CD4-positive, alpha-beta T cell (primary cell): ENCODE measurements at regions not wholly inside any gene's neighbourhood (a gene's known extent, or its start where the extent isn't known, plus 50 kb on each side); places are given as distances from the start of the nearest gene placed in this dataset.

Experiments used
- ATAC-seq: fragments of 200-7000 bp; cut with Tn5 transposase; one replicate; pipeline ENCODE4 v1.10.0; 2022; ENCODE audit warnings: mild to moderate bottlenecking; ENCODE audit not compliant: poor library complexity
- CTCF ChIA-PET: fragments of 350-600 bp; sonication (Branson Sonifier 250); formaldehyde crosslinking; loops from one replicate; lab custom pipeline; 2021; ENCODE audit warnings: antibody characterized with exemption, inconsistent platforms; lab: Charles Lee
- POLR2A ChIA-PET: fragments of 350-600 bp; sonication (Branson Sonifier 250); formaldehyde crosslinking; loops from one replicate; lab custom pipeline; 2021; ENCODE audit warnings: antibody characterized with exemption, inconsistent platforms; lab: Charles Lee
- DNase-seq, 14 experiments: peaks; one replicate each; pipeline ENCODE4 v3.0.0-alpha.2; 2013 to 2020; ENCODE audit warnings: mixed read lengths in 2 of 14
- H3K27ac ChIP-seq, 2 donors: one replicate each; pipeline versions ENCODE4 v1.5.1 to v1.7.0; 2013; ENCODE audit warnings: low read length in 2 of 2, low read depth in 1 of 2, mild to moderate bottlenecking in 1 of 2
- H3K27me3 ChIP-seq, 2 experiments: 1 replicate in 1 of 2; 2 replicates in 1 of 2; pipeline versions ENCODE4 v1.6.1 to v1.7.0; 2013; ENCODE audit warnings: low read length in 2 of 2, control low read depth in 1 of 2, mild to moderate bottlenecking in 1 of 2, moderate library complexity in 1 of 2; ENCODE audit not compliant: insufficient read depth in 2 of 2, control insufficient read depth in 1 of 2
- H3K36me3 ChIP-seq: one replicate; pipeline ENCODE4 v1.6.1; 2013; ENCODE audit warnings: low read length, control low read depth; ENCODE audit not compliant: insufficient read depth
- H3K4me1 ChIP-seq: one replicate; pipeline ENCODE4 v1.6.1; 2013; ENCODE audit warnings: low read length, control low read depth; ENCODE audit not compliant: insufficient read depth
- H3K4me3 ChIP-seq: one replicate; pipeline ENCODE4 v1.5.1; 2013; ENCODE audit warnings: mild to moderate bottlenecking, low read length, moderate library complexity
- H3K9me3 ChIP-seq, 2 experiments: 1 replicate in 1 of 2; 2 replicates in 1 of 2; pipeline versions ENCODE4 v1.6.1 to v1.7.0; 2013; ENCODE audit warnings: low read length in 2 of 2, mild to moderate bottlenecking in 2 of 2, control low read depth in 1 of 2, moderate library complexity in 1 of 2; ENCODE audit not compliant: control insufficient read depth in 1 of 2, insufficient read depth in 1 of 2
- H3K27ac Mint-ChIP-seq: one replicate; pipeline ENCODE4 v1.8.0; 2020; ENCODE audit warnings: mixed read lengths
- H3K27me3 Mint-ChIP-seq: one replicate; pipeline ENCODE4 v1.8.0; 2021; ENCODE audit warnings: mixed read lengths
- H3K36me3 Mint-ChIP-seq: one replicate; pipeline ENCODE4 v1.8.0; 2021; ENCODE audit warnings: low read depth, mixed read lengths
- H3K4me1 Mint-ChIP-seq: one replicate; pipeline ENCODE4 v1.8.0; 2021; ENCODE audit warnings: low read depth, mixed read lengths
- H3K4me3 Mint-ChIP-seq: one replicate; pipeline ENCODE4 v1.8.0; 2020; ENCODE audit warnings: mild to moderate bottlenecking, mixed read lengths
- H3K9me3 Mint-ChIP-seq: one replicate; pipeline ENCODE4 v1.8.0; 2020; ENCODE audit warnings: mixed read lengths
- intact Hi-C, 2 experiments: fragments of 100-400 bp; cut with DNase I in 1 of 2; cut with micrococcal nuclease in 1 of 2; formaldehyde crosslinking; loops; one replicate each; pipeline versions ENCODE4 v1.15.1 to v1.9.0; 2023 to 2025; cut with DNase I, micrococcal nuclease
- TF ChIP-seq, protein P1 (sequence below): fragments of 200-600 bp; IDR thresholded peaks from one replicate; pipeline ENCODE4 v1.8.0; 2022; ENCODE audit warnings: antibody characterized with exemption, mild to moderate bottlenecking

- Histone ChIP-seq H3K4me3 (no peak overlapping the region), H3K9me3 (no peaks in the 10 kb centered on the region), H3K27ac (no peak overlapping the region), H3K27me3 (no peaks in the 10 kb centered on the region), H3K36me3 (no peaks in the 10 kb centered on the region), H3K4me1 (peaks cover 13% of the 10 kb centered on the region)
- TF ChIP-seq, protein P1, sequence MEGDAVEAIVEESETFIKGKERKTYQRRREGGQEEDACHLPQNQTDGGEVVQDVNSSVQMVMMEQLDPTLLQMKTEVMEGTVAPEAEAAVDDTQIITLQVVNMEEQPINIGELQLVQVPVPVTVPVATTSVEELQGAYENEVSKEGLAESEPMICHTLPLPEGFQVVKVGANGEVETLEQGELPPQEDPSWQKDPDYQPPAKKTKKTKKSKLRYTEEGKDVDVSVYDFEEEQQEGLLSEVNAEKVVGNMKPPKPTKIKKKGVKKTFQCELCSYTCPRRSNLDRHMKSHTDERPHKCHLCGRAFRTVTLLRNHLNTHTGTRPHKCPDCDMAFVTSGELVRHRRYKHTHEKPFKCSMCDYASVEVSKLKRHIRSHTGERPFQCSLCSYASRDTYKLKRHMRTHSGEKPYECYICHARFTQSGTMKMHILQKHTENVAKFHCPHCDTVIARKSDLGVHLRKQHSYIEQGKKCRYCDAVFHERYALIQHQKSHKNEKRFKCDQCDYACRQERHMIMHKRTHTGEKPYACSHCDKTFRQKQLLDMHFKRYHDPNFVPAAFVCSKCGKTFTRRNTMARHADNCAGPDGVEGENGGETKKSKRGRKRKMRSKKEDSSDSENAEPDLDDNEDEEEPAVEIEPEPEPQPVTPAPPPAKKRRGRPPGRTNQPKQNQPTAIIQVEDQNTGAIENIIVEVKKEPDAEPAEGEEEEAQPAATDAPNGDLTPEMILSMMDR, result no peak
- no peaks in the 10 kb centered on the region for H3K36me3 Mint-ChIP-seq
- no peak for ATAC-seq
- DNase-seq, result no peak
- intact Hi-C loops, result loop anchor here in 1 of 2 experiments (5.0 kb wide), 1 partner anchor 158 kb away; no protein-coding TSS in a partner anchor
- no peak overlapping the region for H3K4me3 Mint-ChIP-seq
- CTCF ChIA-PET, result no interaction called here
- no peak overlapping the region for H3K27ac Mint-ChIP-seq
- no peaks in the 10 kb centered on the region for H3K9me3 Mint-ChIP-seq
- POLR2A ChIA-PET, result no interaction called here
- H3K27me3 Mint-ChIP-seq, result no peaks in the 10 kb centered on the region
- H3K4me1 Mint-ChIP-seq, result peaks cover 23% of the 10 kb centered on the region
These were observed 151.6 kb downstream of the ZIC5 start for GRCh38 chr13:99819967-99820366.

DNA sequence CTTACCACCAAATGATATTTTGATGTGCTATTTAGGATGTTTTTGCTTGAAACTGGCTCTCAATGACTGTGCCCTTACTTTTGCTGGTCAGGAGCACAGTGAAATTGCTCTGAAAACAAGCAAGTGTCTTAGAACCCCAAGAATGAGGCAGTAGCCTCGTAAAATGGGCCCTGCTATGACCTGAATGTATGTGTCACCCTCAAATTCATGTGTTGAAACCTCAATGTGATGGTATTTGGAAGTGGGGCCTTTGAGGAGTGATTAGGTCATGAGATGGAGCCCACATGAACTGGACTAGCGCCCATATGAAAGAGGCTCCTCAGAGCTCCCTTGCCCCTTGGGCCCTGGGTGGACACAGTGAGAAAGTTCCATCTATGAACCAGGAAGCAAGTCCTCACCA lies 155.2 kb downstream of the ZIC5 start:
- ChIA-PET CTCF (no interaction called here), POLR2A (no interaction called here)
- no peaks in the 10 kb centered on the region for H3K9me3 ChIP-seq
- H3K9me3 Mint-ChIP-seq, result no peaks in the 10 kb centered on the region
- TF ChIP-seq, protein P1, result no peak
- DNase-seq, result no peak
- intact Hi-C loops, result no loop called here
- no peaks in the 10 kb centered on the region for H3K36me3 ChIP-seq
- H3K27me3 Mint-ChIP-seq, result no peaks in the 10 kb centered on the region
- peak overlapping the region; percentile 50 for H3K27ac Mint-ChIP-seq
- H3K4me3 Mint-ChIP-seq, result no peak overlapping the region
- H3K4me1 Mint-ChIP-seq, result peaks cover 23% of the 10 kb centered on the region
- H3K4me1 ChIP-seq, result peaks cover 13% of the 10 kb centered on the region
- ATAC-seq, result no peak
- H3K27ac ChIP-seq, result no peak overlapping the region
- H3K36me3 Mint-ChIP-seq, result no peaks in the 10 kb centered on the region
- H3K4me3 ChIP-seq, result no peak overlapping the region
- H3K27me3 ChIP-seq, result no peaks in the 10 kb centered on the region

GRCh38 chr13:99813336-99814095 lies 158.1 kb downstream of the ZIC5 start:
- no peaks in the 10 kb centered on the region for H3K27me3 Mint-ChIP-seq
- peaks cover 20% of the 10 kb centered on the region for H3K4me1 Mint-ChIP-seq
- ATAC-seq, result no peak
- no peaks in the 10 kb centered on the region for H3K27me3 ChIP-seq
- no peaks in the 10 kb centered on the region for H3K9me3 ChIP-seq
- DNase-seq, result no peak
- no peak overlapping the region for H3K27ac Mint-ChIP-seq
- H3K4me3 Mint-ChIP-seq, result no peak overlapping the region
- ChIA-PET POLR2A (no interaction called here), CTCF (no interaction called here)
- H3K4me3 ChIP-seq, result no peak overlapping the region
- intact Hi-C loops, result no loop called here
- TF ChIP-seq, protein P1, result no peak
- H3K4me1 ChIP-seq, result peaks cover 13% of the 10 kb centered on the region
- no peak overlapping the region for H3K27ac ChIP-seq
- H3K9me3 Mint-ChIP-seq, result no peaks in the 10 kb centered on the region
- H3K36me3 ChIP-seq, result no peaks in the 10 kb centered on the region
- no peaks in the 10 kb centered on the region for H3K36me3 Mint-ChIP-seq
